Pancreas (tissue), 10 donors: ENCODE measurements at regions not wholly inside any gene's neighbourhood (a gene's known extent, or its start where the extent isn't known, plus 50 kb on each side); places are given as distances from the start of the nearest gene placed in this dataset.
A peak's percentile ranks its signal among the peaks of the same experiment; 100 is the strongest.

Experiments used
- ATAC-seq, 4 donors: fragments of 200-7000 bp; cut with Tn5 transposase; one replicate each; pipeline versions ENCODE4 v1.8.0 to v1.9.1; 2020; ENCODE audit warnings: mild to moderate bottlenecking in 4 of 4, moderate library complexity in 4 of 4
- DNase-seq, 6 donors: peaks; one replicate each; pipeline ENCODE4 v3.0.0-alpha.2; 2020
- FAIRE-seq: peaks from 2 replicates; lab custom pipeline; 2012; peaks lifted over from hg19 to GRCh38; lab: Jason Lieb, UNC
- H3K27ac ChIP-seq, 4 donors: fragments of 200-600 bp; sonication (generic); 1 replicate in 3 of 4; 2 replicates in 1 of 4; pipeline versions ENCODE4 v1.5.0 to v1.8.0; 2020
- H3K27me3 ChIP-seq, 4 donors: fragments of 200-600 bp; one replicate each; pipeline ENCODE4 v1.8.0; 2021
- H3K36me3 ChIP-seq, 3 donors: fragments of 200-600 bp; sonication (generic) in 1 of 3; one replicate each; pipeline versions ENCODE4 v1.5.0 to v1.8.0; 2020 to 2021
- H3K4me1 ChIP-seq, 3 donors: fragments of 200-600 bp; one replicate each; pipeline ENCODE4 v1.8.0; 2021
- H3K4me3 ChIP-seq, 4 donors: fragments of 200-600 bp; sonication (generic) in 2 of 4; one replicate each; pipeline versions ENCODE4 v1.5.0 to v1.8.0; 2020 to 2021
- H3K9me3 ChIP-seq, 4 donors: fragments of 200-600 bp; one replicate each; pipeline ENCODE4 v1.8.0; 2021
- CTCF ChIP-seq, 4 donors: fragments of 200-600 bp; sonication (generic) in 3 of 4; IDR thresholded peaks; one replicate each; pipeline versions ENCODE4 v1.5.0 to v1.8.0; 2021; ENCODE audit warnings: antibody characterized with exemption in 4 of 4
- WGBS, 2 donors: extraction: QIAGEN DNeasy Blood & Tissue Kit; methylation state at CpG; one replicate each; pipeline ENCODE4 v1.1.7; 2013; 5-methylcytosine and 5-hydroxymethylcytosine counted together
- intact Hi-C, 3 donors: fragments of 100-400 bp; cut with DNase I; formaldehyde crosslinking; loops; one replicate each; pipeline versions ENCODE4 v1.11.1 to v1.14.2; 2022
- donor health status: healthy with polysubstance abuse.
- donor health status: DM: no; HTN: no; CAD: no; lungs with moderate emphysema.
- donor health status: DM: no; HTN: no; CAD: no.
- donor health status: control.
- donor health status: control.
- donor health status: Bipolar disorder and iron deficiency.
- donor health status: DM: yes; HTN: yes; CAD: no.
- donor health status: DM: no; HTN: no; CAD: no.
- donor health status: DM: no; HTN: no; CAD: no.
- donor health status: DM: yes; HTN: yes; CAD: no.

- DNase-seq (peak in 1 of 6 donors; percentile 13), ATAC-seq (peak in 3 of 4 donors; percentile 70 to 79 (median 77)), FAIRE-seq (no peak)
- H3K4me3 ChIP-seq, result no peak overlapping the region
- H3K4me1 ChIP-seq, result no peaks in the 10 kb centered on the region
- H3K27ac ChIP-seq, result no peak overlapping the region
- H3K36me3 ChIP-seq, result no peaks in the 10 kb centered on the region
- H3K27me3 ChIP-seq, result no peaks in the 10 kb centered on the region
- TF ChIP-seq CTCF (IDR thresholded peaks at IDR 0.05), result peak in 1 of 4 donors; percentile 21
- intact Hi-C loops, result no loop called here
- WGBS, 2 donors, result 71 to 81% methylated on average over 1 of the region's 1 CpG
- no peaks in the 10 kb centered on the region for H3K9me3 ChIP-seq
These were observed 54.8 kb upstream of the CCDC178 start for GRCh38 chr18:33495278-33495677.
